ENCODE measurements at regions not wholly inside any gene's neighbourhood (a gene's known extent, or its start where the extent isn't known, plus 50 kb on each side); places are given as distances from the start of the nearest gene placed in this dataset.

- Histone ChIP-seq H3K27me3 (ENCODE audit: control insufficient read depth in 1 of 2, insufficient read depth in 2 of 2, low read length in 2 of 2) (no peaks in the 10 kb centered on the region), H3K27ac (ENCODE audit: low read length) (no peak overlapping the region), H3K4me1 (ENCODE audit: control insufficient read depth, insufficient read depth, low read length) (no peaks in the 10 kb centered on the region), H3K36me3 (ENCODE audit: control insufficient read depth in 2 of 2, insufficient read depth in 2 of 2, low read length in 2 of 2) (no peaks in the 10 kb centered on the region), H3K4me3 (ENCODE audit: low read length in 2 of 2) (no peak overlapping the region), H3K9me3 (ENCODE audit: control insufficient read depth in 2 of 2, low read length in 2 of 2) (no peaks in the 10 kb centered on the region), H3K9ac (ENCODE audit: low read length in 2 of 2) (no peak overlapping the region)
Measured at GRCh38 chr4:187274153-187274552, 550.5 kb upstream of the FAT1 start.

DNA sequence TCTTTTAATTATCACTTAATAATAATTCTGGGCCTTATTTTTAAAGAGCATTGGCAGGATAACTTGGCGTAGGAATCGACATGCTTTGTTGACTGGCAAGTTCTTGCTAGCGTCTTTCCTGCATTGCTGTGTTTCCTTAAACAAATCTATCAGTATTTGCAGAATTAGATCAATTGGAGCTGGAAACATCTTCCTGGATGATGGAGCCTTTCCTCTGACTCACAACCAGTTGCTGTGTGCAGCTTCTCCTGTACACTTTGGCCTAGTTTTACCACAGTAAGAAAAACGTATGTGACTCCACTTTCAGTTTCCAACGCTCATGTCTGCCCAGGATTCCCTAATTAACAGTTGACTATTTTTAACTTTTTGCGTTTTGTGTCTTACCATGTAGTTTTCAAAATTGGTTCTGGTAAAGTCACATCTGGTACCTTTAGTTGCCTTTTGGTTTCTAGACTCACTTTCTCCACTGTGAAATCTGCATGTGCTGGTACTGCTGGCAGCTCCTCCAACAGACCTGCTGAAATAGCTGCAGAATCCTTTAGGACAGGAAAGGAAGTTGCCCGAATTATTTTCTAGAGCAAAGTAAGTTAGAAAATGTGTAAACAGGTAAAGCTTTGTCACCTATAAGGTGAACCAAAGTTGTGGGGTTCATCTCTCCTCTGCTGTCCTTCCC is 553.2 kb upstream of the FAT1 start:
- Histone ChIP-seq H3K27ac (ENCODE audit: low read length) (no peak overlapping the region), H3K4me1 (ENCODE audit: control insufficient read depth, insufficient read depth, low read length) (no peaks in the 10 kb centered on the region), H3K9me3 (ENCODE audit: control insufficient read depth in 2 of 2, low read length in 2 of 2) (no peaks in the 10 kb centered on the region), H3K9ac (ENCODE audit: low read length in 2 of 2) (no peak overlapping the region), H3K27me3 (ENCODE audit: control insufficient read depth in 1 of 2, insufficient read depth in 2 of 2, low read length in 2 of 2) (no peaks in the 10 kb centered on the region), H3K36me3 (ENCODE audit: control insufficient read depth in 2 of 2, insufficient read depth in 2 of 2, low read length in 2 of 2) (no peaks in the 10 kb centered on the region), H3K4me3 (ENCODE audit: low read length in 2 of 2) (no peak overlapping the region)

- no peaks in the 10 kb centered on the region for H3K4me1 ChIP-seq (ENCODE audit: control insufficient read depth, insufficient read depth, low read length)
- H3K9me3 ChIP-seq (ENCODE audit: control insufficient read depth in 2 of 2, low read length in 2 of 2): no peaks in the 10 kb centered on the region
- no peak overlapping the region for H3K27ac ChIP-seq (ENCODE audit: low read length)
- no peaks in the 10 kb centered on the region for H3K36me3 ChIP-seq (ENCODE audit: control insufficient read depth in 2 of 2, insufficient read depth in 2 of 2, low read length in 2 of 2)
- no peaks in the 10 kb centered on the region for H3K27me3 ChIP-seq (ENCODE audit: control insufficient read depth in 1 of 2, insufficient read depth in 2 of 2, low read length in 2 of 2)
- H3K9ac ChIP-seq (ENCODE audit: low read length in 2 of 2): no peak overlapping the region
- no peak overlapping the region for H3K4me3 ChIP-seq (ENCODE audit: low read length in 2 of 2)
Measured at GRCh38 chr4:187283201-187283955, 559.7 kb upstream of the FAT1 start.

GRCh38 chr4:187286525-187286924 is 562.9 kb upstream of the FAT1 start:
- Histone ChIP-seq H3K27ac (ENCODE audit: low read length) (no peak overlapping the region), H3K4me1 (ENCODE audit: control insufficient read depth, insufficient read depth, low read length) (no peaks in the 10 kb centered on the region), H3K27me3 (ENCODE audit: control insufficient read depth in 1 of 2, insufficient read depth in 2 of 2, low read length in 2 of 2) (no peaks in the 10 kb centered on the region), H3K36me3 (ENCODE audit: control insufficient read depth in 2 of 2, insufficient read depth in 2 of 2, low read length in 2 of 2) (no peaks in the 10 kb centered on the region), H3K9ac (ENCODE audit: low read length in 2 of 2) (no peak overlapping the region), H3K9me3 (ENCODE audit: control insufficient read depth in 2 of 2, low read length in 2 of 2) (no peaks in the 10 kb centered on the region), H3K4me3 (ENCODE audit: low read length in 2 of 2) (no peak overlapping the region)

DNA sequence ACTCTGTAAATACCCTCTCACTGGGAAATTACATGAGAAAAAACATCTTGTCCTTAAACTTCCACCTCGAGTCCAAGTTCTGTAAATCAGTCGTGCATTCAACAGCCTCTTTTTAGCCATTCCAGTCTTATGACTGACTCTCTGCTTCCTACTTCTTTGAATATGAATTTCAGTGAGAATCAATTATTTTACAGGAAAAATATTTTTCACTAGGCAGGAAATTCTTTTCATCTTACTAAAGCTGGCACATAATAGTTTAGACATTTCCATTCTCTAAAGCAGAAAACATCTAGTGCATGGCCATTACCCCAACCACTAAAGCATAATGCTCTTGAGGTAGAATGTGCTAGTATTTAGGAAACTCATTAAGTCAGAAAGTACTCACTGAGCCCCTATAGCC is 565.7 kb upstream of the FAT1 start:
- H3K4me3 ChIP-seq (ENCODE audit: low read length in 2 of 2): no peak overlapping the region
- H3K27ac ChIP-seq (ENCODE audit: low read length): no peak overlapping the region
- H3K4me1 ChIP-seq (ENCODE audit: control insufficient read depth, insufficient read depth, low read length): no peaks in the 10 kb centered on the region
- no peak overlapping the region for H3K9ac ChIP-seq (ENCODE audit: low read length in 2 of 2)
- no peaks in the 10 kb centered on the region for H3K36me3 ChIP-seq (ENCODE audit: control insufficient read depth in 2 of 2, insufficient read depth in 2 of 2, low read length in 2 of 2)
- no peaks in the 10 kb centered on the region for H3K27me3 ChIP-seq (ENCODE audit: control insufficient read depth in 1 of 2, insufficient read depth in 2 of 2, low read length in 2 of 2)
- peaks cover 0 to 2% of the 10 kb centered on the region in 2 donors for H3K9me3 ChIP-seq (ENCODE audit: control insufficient read depth in 2 of 2, low read length in 2 of 2)

GRCh38 chr4:187294861-187295260 is 571.2 kb upstream of the FAT1 start:
- Histone ChIP-seq H3K27me3 (ENCODE audit: control insufficient read depth in 1 of 2, insufficient read depth in 2 of 2, low read length in 2 of 2) (no peaks in the 10 kb centered on the region), H3K27ac (ENCODE audit: low read length) (no peak overlapping the region), H3K4me1 (ENCODE audit: control insufficient read depth, insufficient read depth, low read length) (no peaks in the 10 kb centered on the region), H3K36me3 (ENCODE audit: control insufficient read depth in 2 of 2, insufficient read depth in 2 of 2, low read length in 2 of 2) (no peaks in the 10 kb centered on the region), H3K9ac (ENCODE audit: low read length in 2 of 2) (no peak overlapping the region), H3K4me3 (ENCODE audit: low read length in 2 of 2) (no peak overlapping the region), H3K9me3 (ENCODE audit: control insufficient read depth in 2 of 2, low read length in 2 of 2) (peaks cover 0 to 2% of the 10 kb centered on the region in 2 donors)

DNA sequence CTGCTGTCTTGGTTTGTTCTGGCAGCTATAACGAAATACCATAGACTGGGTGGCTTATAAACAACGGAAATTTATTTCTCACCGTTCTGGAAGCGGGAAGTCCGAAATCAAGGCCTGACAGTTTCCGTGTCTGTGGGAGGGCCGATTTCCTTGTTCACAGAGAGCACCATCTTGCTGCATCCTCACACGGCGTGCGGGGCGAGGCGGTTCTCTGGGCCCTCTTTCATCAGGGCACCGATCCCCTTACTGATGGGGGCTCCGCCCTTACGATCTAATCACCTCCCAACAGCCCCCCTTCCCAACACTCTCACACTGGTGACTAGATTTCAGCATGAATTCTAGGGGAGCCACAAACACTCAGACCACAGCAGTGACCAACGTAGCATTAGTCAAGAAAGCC is 578.3 kb upstream of the FAT1 start:
- Histone ChIP-seq H3K27ac (ENCODE audit: low read length) (no peak overlapping the region), H3K36me3 (ENCODE audit: control insufficient read depth in 2 of 2, insufficient read depth in 2 of 2, low read length in 2 of 2) (no peaks in the 10 kb centered on the region), H3K9ac (ENCODE audit: low read length in 2 of 2) (no peak overlapping the region), H3K4me3 (ENCODE audit: low read length in 2 of 2) (no peak overlapping the region), H3K4me1 (ENCODE audit: control insufficient read depth, insufficient read depth, low read length) (no peaks in the 10 kb centered on the region), H3K9me3 (ENCODE audit: control insufficient read depth in 2 of 2, low read length in 2 of 2) (no peaks in the 10 kb centered on the region), H3K27me3 (ENCODE audit: control insufficient read depth in 1 of 2, insufficient read depth in 2 of 2, low read length in 2 of 2) (no peaks in the 10 kb centered on the region)

DNA sequence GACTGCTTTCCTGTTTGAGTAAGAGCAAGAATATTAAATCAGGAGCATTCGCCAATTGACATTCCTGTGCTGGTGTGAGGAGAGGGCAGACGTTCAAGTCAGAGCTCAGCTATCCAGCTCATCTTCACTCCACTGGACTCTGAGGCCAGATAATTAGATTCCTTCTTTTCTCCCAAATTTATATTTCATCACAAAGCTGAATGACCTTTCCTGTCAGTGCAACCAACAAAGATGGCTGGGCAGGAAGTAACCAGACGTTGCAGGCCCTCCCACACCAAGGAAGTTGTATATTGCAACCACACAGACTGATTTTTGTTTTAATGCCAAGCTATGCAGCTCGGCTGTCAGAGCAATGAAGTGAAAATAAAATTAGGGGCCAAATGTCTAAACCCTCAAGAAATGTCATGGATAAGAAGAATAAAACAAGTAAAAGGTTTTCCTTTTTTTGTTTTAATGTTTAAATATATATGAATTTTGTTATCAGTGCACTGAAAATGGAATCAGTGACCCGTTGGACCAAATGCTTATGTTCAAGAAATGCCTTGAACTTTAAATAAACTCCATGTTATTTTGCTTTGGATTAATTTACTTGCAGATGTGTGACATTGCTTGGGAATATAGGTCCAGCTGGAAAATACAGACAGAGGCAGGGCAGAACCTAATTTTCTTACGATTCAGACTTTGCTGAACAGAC is 578.9 kb upstream of the FAT1 start:
- Histone ChIP-seq H3K36me3 (ENCODE audit: control insufficient read depth in 2 of 2, insufficient read depth in 2 of 2, low read length in 2 of 2) (no peaks in the 10 kb centered on the region), H3K9ac (ENCODE audit: low read length in 2 of 2) (no peak overlapping the region), H3K27me3 (ENCODE audit: control insufficient read depth in 1 of 2, insufficient read depth in 2 of 2, low read length in 2 of 2) (no peaks in the 10 kb centered on the region), H3K27ac (ENCODE audit: low read length) (no peak overlapping the region), H3K4me3 (ENCODE audit: low read length in 2 of 2) (no peak overlapping the region), H3K9me3 (ENCODE audit: control insufficient read depth in 2 of 2, low read length in 2 of 2) (no peaks in the 10 kb centered on the region), H3K4me1 (ENCODE audit: control insufficient read depth, insufficient read depth, low read length) (no peaks in the 10 kb centered on the region)

DNA sequence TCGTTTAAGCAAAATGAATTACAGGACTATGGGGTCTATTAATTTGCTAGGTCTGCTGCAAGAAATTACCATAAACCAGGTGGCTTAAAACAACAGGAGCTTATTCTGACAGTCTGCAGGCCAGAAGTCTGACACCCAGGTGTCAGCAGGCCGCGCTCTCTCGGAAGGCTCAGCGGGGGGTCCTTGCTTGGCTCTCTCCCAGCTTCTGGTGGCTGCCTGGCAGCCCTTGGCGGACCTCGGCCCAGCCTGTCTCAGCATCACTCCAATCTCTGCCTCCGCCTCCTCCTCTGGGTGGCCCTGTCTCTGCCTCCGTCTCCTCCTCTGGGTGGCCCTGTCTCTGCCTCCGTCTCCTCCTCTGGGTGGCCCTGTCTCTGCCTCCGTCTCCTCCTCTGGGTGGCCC is 580.5 kb upstream of the FAT1 start:
- Histone ChIP-seq H3K27me3 (ENCODE audit: control insufficient read depth in 1 of 2, insufficient read depth in 2 of 2, low read length in 2 of 2) (no peaks in the 10 kb centered on the region), H3K9me3 (ENCODE audit: control insufficient read depth in 2 of 2, low read length in 2 of 2) (no peaks in the 10 kb centered on the region), H3K4me3 (ENCODE audit: low read length in 2 of 2) (no peak overlapping the region), H3K4me1 (ENCODE audit: control insufficient read depth, insufficient read depth, low read length) (no peaks in the 10 kb centered on the region), H3K9ac (ENCODE audit: low read length in 2 of 2) (no peak overlapping the region), H3K36me3 (ENCODE audit: control insufficient read depth in 2 of 2, insufficient read depth in 2 of 2, low read length in 2 of 2) (no peaks in the 10 kb centered on the region), H3K27ac (ENCODE audit: low read length) (no peak overlapping the region)

GRCh38 chr4:187307131-187307530 is 583.5 kb upstream of the FAT1 start:
- Histone ChIP-seq H3K9me3 (ENCODE audit: control insufficient read depth in 2 of 2, low read length in 2 of 2) (no peaks in the 10 kb centered on the region), H3K4me1 (ENCODE audit: control insufficient read depth, insufficient read depth, low read length) (no peaks in the 10 kb centered on the region), H3K27ac (ENCODE audit: low read length) (no peak overlapping the region), H3K36me3 (ENCODE audit: control insufficient read depth in 2 of 2, insufficient read depth in 2 of 2, low read length in 2 of 2) (no peaks in the 10 kb centered on the region), H3K27me3 (ENCODE audit: control insufficient read depth in 1 of 2, insufficient read depth in 2 of 2, low read length in 2 of 2) (no peaks in the 10 kb centered on the region), H3K9ac (ENCODE audit: low read length in 2 of 2) (no peak overlapping the region), H3K4me3 (ENCODE audit: low read length in 2 of 2) (no peak overlapping the region)

GRCh38 chr4:187309456-187309855 is 585.8 kb upstream of the FAT1 start:
- Histone ChIP-seq H3K4me3 (ENCODE audit: low read length in 2 of 2) (no peak overlapping the region), H3K27ac (ENCODE audit: low read length) (no peak overlapping the region), H3K9me3 (ENCODE audit: control insufficient read depth in 2 of 2, low read length in 2 of 2) (no peaks in the 10 kb centered on the region), H3K4me1 (ENCODE audit: control insufficient read depth, insufficient read depth, low read length) (no peaks in the 10 kb centered on the region), H3K36me3 (ENCODE audit: control insufficient read depth in 2 of 2, insufficient read depth in 2 of 2, low read length in 2 of 2) (no peaks in the 10 kb centered on the region), H3K9ac (ENCODE audit: low read length in 2 of 2) (no peak overlapping the region), H3K27me3 (ENCODE audit: control insufficient read depth in 1 of 2, insufficient read depth in 2 of 2, low read length in 2 of 2) (no peaks in the 10 kb centered on the region)
